ENCODE measurements at regions not wholly inside any gene's neighbourhood (a gene's known extent, or its start where the extent isn't known, plus 50 kb on each side); places are given as distances from the start of the nearest gene placed in this dataset.

GRCh38 chr3:16079519-16079918 is 95.0 kb upstream of the GALNT15 start:
- Mint-ChIP-seq H3K27ac (no peak overlapping the region), H3K9me3 (peaks cover 66% of the 10 kb centered on the region), H3K4me3 (no peak overlapping the region), H3K27me3 (ENCODE audit: insufficient read depth, low read depth, poor library complexity) (peaks cover 2% of the 10 kb centered on the region), H3K36me3 (ENCODE audit: low read depth) (peaks cover 18% of the 10 kb centered on the region; the same call in 2 of the 3 replicates), H3K4me1 (no peaks in the 10 kb centered on the region)
- Histone ChIP-seq H3K4me2 (no peak overlapping the region), H4K20me1 (replicated peaks; ENCODE audit: insufficient read depth) (no peaks in the 10 kb centered on the region), H2AFZ (no peak overlapping the region), H3K79me2 (replicated peaks; ENCODE audit: insufficient read depth) (no peaks in the 10 kb centered on the region), H3K27me3 (ENCODE audit: insufficient read depth) (no peaks in the 10 kb centered on the region), H3K4me1 (ENCODE audit: insufficient read depth) (no peaks in the 10 kb centered on the region), H3F3A (replicated peaks; ENCODE audit: low read depth) (no peaks in the 10 kb centered on the region), H3K36me3 (ENCODE audit: insufficient read depth) (no peaks in the 10 kb centered on the region), H3K9me2 (ENCODE audit: insufficient read depth) (0 out of 2 replicates have a peak, but pooled peaks cover 5% of the 10 kb centered on the region), H3K4me3 (no peak overlapping the region), H3K27ac (ENCODE audit: low read depth) (no peak overlapping the region)
- no peak for DNase-seq (ENCODE audit: low spot score)
- no peak for ATAC-seq
- no peak for TF ChIP-seq JUNB (IDR thresholded peaks at IDR 0.05; ENCODE audit: unreplicated experiment)
- no peak for TF ChIP-seq EZH2phosphoT487 (IDR thresholded peaks at IDR 0.05; ENCODE audit: unreplicated experiment)
- TF ChIP-seq ZNF462 (CRISPR knock-in tag; IDR thresholded peaks at IDR 0.05) = no peak
- TF ChIP-seq EZH2 (IDR thresholded peaks at IDR 0.05; ENCODE audit: low read depth, unreplicated experiment) = no peak
- no peak for TF ChIP-seq REST (IDR thresholded peaks at IDR 0.05; ENCODE audit: unreplicated experiment)
- no peak for TF ChIP-seq ZNF331 (CRISPR knock-in tag; IDR thresholded peaks at IDR 0.05; ENCODE audit: low read depth)
- TF ChIP-seq ETS1 (IDR thresholded peaks at IDR 0.05) = no peak
- TF ChIP-seq NANOG (IDR thresholded peaks at IDR 0.05; ENCODE audit: borderline replicate concordance) = no peak
- TF ChIP-seq ZNF114 (CRISPR knock-in tag; IDR thresholded peaks at IDR 0.05) = no peak
- no peak for TF ChIP-seq CREB1 (CRISPR knock-in tag; IDR thresholded peaks at IDR 0.05; ENCODE audit: low read depth)
- no peak for TF ChIP-seq STAT1 (IDR thresholded peaks at IDR 0.05; ENCODE audit: unreplicated experiment)
- no peak for TF ChIP-seq CTCF (conservative IDR thresholded peaks at IDR 0.05; ENCODE audit: low read depth in 2 of 2)
- TF ChIP-seq POLR2AphosphoS5 (IDR thresholded peaks at IDR 0.05; ENCODE audit: low read depth) = no peak
